ACHN (cell line): ENCODE measurements at regions not wholly inside any gene's neighbourhood (a gene's known extent, or its start where the extent isn't known, plus 50 kb on each side); places are given as distances from the start of the nearest gene placed in this dataset.

Experiments used
- DNase-seq: peaks from one replicate; pipeline ENCODE4 v3.0.0-alpha.2; 2015
- in situ Hi-C: cut with HindIII; loops from 2 replicates; pipeline ENCODE4 v1.10.0; 2017; ENCODE audit warnings: low sequenced_read_pairs, low pct_ligation_motif_present, low pct_unique_long_range_greater_than_20kb

DNA sequence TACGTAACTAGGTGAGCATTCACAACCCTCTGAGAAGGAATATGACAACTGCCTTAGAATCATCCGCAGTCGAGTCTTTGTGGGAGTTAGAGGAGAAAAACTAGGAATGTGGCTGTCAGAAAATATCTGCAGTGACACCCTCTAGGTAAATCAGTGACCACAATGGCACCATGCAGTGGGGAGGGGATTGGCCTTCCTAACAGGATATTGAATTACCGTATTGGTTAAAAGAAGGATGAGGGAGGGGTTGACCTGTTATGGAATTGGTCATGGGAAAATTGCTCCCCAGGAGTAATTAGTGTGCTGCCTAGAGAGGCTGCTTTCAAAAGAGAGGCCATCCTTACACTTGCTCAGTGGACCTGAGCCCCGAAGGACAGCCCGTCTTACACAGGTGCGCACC lies 205.6 kb upstream of the SOX1 start:
- in situ Hi-C loops: no loop called here
- DNase-seq: no peak

DNA sequence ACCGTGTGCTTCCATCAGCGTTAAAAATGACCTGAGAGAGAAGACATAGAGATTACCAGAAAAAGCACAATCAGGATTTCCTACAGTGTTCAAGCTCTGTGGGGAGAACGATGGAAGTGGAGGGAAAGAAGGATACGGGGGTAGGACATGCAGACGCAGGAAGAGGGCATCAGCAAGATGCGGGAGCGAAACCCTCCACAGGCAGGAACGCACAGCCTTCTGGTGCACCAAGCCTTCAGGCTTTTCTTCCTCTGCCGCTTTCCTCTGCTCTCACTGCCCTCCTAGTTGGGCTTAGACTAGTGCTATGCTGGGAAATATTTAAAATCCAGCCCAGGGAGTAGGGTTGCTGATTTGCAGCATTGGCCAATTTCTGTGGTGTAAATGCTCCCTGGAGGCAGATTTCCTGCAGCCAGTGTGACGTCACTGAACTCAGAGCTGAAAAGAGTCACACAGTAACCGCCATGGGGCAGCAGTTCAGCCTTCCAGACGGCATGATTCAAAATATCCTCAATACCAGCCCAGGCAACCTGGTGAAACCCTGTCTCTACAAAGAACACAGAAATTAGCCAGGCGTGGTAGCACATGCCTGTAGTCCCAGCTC lies 205.1 kb upstream of the SOX1 start:
- in situ Hi-C loops: no loop called here
- DNase-seq: no peak

DNA sequence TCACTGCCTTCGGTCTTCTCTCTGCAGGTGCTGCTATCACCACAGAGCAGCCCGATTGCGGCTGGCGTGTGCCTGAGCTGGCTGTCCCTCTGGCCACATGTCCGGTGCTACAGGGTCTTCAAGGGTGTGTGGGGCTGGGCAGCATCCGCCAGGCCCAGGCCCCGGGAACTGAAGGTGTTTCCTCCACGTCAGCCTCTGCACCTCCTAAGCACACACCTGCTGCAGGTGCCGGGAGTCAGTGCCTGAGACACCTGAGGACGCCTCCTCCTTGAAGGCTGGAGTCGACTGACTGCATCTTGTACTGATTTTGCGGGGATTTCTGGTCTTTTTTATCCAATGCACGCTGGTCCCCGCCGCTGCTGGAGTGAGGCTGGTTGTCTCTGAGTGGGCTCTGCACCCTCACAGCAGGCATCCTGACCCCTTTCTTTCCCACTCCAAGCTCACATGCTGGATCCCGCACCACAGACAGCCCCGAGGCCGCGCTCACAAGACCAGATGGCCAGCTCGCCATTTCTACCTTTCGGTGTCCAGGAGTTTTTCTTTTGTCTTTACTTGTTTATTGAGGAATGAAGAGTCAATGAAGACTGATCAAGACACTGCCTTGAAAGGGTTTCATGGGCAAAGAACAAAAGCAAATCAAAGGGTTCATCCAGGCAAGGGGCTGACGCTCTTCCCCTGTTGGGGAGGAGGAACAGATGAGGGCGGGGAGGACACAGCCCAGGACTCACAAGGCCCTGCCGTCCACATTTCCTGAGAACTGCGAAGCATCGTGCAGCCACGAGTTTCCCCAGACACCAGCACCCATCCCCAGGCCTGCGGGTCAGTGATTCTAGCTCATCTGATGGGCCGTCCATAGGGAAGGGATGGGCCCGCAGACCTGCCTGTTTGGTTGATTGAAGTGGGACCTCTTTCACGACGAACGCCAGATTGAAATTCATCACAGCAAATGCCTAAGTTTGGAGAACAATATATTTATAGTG lies 203.8 kb upstream of the SOX1 start:
- DNase-seq: no peak

DNA sequence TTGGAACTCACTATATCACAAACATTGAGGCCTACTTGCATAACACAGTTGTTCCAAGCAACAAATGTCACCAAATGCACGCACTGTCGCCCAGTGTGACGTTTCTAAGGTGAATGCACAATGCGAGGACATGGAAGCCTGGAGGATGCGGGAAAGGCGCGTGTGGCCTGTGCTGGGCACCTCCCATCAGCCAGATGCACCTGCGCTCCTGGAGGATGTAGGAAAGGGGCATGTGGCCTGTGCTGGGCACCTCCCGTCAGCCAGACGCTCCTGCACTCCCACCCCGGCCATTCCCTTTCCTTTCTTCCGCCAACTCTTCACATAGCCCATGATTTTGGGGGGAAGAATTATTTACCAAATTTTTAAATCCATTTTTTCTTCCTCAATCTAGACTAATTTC lies 202.4 kb upstream of the SOX1 start:
- no peak for DNase-seq
- in situ Hi-C loops: no loop called here

More for the DNA sequence above, 203.8 kb upstream of the SOX1 start:
- in situ Hi-C loops: no loop called here

DNA sequence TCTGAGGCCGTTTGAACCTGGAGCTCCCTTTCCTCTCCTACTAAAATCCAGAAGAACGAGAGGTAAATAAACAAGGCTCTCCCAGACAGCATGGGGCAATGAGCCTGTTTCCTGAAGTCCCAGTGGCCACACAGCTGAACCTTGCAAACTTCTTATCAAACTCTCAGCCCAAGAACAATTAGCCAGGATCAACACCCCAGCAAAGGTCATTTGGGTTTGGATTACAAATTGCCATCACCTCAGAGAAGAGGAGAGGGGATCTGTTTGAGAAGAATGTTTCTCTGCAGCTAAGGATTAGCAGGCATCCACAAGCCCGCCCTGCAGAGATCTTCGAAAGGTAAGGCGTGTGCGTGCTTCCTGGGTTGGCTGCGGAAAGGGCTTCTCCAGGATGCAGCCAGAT lies 201.9 kb upstream of the SOX1 start:
- no peak for DNase-seq
- in situ Hi-C loops: no loop called here

DNA sequence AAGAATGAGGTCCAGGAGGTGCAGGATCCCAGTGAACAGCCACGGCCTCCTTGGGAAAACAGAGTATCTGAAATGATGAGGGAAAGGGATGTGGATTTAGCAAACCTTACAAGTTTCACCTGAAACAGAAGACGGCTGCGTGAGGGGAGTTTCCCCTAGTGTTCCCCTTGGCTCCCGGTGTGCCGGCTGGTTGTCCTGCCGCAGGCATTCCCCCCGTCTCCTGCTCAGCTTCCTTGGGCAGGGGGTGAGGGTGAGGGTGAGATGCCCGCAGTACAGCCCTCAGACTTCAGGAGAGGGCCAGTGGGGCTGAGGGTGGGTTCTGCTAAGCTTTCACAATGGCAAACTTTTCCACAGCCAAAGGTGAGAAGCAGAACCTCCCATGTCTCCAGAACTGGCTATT lies 201.1 kb upstream of the SOX1 start:
- in situ Hi-C loops: no loop called here
- DNase-seq: no peak

DNA sequence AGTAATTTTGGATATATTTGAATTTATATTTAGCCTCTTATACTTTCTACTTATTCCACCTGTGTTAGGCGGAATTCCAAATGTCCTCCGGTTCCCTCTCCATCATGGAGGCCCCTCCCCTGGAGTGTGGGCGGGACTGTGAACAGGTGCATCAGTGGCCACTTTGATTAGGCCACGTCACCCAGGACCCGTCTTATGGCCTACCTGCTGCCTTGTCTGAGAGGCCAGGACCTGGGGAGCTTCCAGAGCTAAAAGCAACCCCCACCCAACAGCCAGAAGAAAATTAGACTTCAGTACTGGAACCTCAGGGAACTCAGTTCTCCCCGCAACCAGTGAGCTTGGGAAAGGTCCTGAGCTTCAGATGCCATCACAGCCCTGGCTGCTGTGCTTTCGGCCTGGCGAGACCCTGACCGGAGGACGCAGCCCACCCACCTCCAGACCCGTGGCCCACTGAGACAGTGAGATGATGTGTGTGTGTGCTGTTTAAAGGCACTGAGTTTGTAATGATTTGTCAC lies 200.2 kb upstream of the SOX1 start:
- in situ Hi-C loops: no loop called here
- DNase-seq: no peak

DNA sequence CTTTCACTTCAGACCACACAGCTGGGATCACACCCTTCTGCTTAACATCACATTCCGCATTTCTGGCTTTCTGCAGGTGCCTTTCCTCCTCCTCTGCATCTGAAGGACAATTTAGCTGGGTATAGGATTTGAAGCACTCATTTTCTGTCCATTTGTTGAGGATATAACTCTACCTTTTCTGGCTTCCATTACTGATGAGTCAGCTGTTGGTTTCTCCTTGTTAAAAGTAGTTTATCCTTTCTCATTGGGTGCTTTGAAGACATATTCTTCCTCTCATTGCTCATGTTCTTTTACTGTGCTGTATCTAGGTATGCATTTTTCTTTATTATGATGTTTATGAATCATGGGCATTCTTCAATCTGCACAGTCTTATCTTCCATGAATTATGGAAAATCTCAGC lies 199.3 kb upstream of the SOX1 start:
- DNase-seq: no peak
- in situ Hi-C loops: no loop called here

DNA sequence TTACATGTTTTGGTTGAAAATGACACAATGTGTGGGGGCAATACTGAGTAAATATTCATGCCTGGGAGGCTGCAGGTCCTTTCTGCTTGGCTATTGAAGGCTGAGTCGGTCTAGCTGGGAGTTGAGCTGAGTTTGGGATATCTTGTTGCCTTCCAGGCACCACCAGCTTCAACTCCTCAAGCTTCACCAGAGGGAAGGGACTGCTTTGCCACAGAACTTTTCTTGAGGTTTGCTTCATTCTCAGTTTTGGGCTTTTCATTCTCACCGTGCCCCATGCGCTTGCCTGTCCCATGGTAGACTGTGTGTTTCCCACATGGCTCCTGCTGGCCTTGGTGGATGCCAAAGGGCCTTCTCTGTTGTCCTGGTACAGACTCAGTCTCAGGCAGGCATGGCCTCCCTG lies 198.2 kb upstream of the SOX1 start:
- no peak for DNase-seq
- in situ Hi-C loops: no loop called here

DNA sequence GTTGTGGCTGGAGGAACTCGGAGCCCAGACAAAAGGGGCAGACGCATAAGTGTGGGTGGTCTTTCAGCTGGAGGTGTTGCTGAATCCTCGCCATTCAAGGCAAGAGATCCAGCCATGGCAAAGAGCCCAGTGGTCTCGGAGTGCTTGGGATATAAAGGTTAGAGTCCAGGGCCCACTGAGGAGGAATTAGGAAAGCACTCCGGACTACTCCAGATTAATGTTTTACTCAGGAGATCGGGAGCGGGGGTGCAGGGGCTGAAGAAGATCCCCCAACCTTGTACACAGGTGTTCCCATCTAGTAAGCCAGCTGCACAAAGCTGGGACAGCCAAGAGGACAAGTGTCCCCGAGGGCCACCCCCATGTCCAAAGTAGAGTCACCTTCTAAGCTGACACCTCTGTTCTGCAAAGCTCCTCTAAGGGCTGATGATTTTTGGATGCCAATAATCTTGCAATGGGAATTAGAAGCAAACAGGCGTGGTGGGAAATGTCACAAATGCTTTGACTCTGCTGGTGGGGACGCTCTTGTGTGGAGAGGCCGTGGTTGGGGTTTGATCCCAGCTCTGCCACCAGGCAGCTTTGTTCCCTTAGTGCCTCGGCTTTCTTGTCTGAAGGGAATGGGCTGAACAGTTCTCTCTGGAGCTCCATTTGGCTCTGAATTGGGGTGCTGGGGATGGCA lies 194.3 kb upstream of the SOX1 start:
- DNase-seq: no peak
- in situ Hi-C loops: no loop called here

DNA sequence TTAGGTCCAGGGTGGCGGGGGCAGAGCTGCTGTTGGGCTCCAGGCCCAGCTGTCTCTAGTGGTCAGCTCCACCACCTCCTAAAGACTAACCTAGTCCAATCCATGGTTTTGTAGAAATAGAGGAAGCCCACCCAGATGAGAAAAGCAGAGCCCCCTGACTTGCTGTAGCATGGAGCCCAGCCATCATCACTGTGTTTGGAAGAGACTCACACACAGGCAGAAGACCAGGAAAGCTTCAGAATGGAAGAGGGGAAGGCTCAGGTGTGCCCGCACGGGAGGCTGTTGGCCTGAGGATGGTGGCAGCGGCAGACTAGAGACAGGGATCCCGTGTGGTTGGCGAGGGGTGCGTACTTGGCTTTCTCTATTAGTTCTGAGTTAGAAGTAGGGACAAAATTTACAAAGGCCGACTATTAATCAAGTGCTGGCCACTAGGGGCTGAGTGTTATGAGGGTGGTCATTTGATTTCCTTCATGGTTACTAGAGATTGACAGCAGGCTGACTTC lies 193.2 kb upstream of the SOX1 start:
- in situ Hi-C loops: no loop called here
- no peak for DNase-seq

DNA sequence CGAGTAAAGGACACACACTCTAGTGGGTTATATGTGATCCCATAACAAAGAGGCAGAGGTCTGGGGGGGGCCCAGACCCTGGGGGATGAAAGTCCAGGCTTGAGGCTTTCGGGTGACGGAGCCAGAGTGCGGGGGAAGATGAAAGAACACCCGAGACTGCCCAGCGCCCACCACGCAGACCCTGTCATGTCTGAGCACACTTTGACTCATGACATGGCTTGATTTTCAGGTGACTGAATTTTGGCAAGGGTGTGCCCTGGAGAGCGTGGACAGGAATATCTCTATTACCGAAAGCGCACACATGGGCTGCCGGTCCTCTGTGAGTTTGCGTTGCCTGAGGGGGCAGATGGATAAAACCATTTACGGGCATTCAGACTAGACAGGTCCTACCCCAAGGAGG lies 192.0 kb upstream of the SOX1 start:
- DNase-seq: no peak
- in situ Hi-C loops: no loop called here

DNA sequence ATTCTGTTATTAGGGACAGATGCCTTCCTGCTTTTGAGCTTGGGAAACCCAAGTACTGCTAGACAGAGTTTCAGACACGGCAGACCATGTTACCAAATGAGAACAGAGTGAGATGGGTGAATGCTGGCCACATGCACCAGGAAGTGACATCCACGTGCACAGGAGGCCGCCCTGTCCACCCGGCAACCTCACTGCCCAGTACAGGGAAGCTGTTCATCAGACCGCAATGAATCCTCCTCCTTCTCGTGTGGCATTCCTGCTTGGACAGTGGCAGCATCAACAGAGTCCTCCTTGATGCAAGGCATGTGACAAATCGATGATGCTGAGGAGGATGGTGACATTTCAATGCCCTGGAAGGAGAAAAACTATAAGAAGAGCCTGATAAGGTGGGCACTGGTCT lies 191.0 kb upstream of the SOX1 start:
- DNase-seq: no peak
- in situ Hi-C loops: no loop called here

DNA sequence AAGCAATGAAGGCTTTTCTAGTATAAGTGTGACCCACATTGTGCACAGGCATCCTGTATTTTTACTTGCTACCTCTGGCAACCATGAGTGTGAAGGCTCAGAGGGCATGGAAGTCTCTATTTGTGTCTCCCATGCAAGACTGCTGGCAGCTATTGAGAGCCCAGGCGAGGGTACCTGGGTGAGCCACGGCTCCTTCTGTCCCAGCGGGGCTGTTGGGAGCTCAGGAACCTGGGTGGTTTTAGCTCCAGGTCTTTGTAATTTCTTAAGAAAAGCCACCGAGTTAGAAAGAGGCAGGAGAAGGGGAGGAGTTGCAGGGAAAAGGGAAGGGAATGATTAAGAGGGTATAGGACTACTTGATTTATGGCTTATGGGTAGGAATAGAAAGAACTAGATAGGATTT lies 190.4 kb upstream of the SOX1 start:
- in situ Hi-C loops: no loop called here
- no peak for DNase-seq

DNA sequence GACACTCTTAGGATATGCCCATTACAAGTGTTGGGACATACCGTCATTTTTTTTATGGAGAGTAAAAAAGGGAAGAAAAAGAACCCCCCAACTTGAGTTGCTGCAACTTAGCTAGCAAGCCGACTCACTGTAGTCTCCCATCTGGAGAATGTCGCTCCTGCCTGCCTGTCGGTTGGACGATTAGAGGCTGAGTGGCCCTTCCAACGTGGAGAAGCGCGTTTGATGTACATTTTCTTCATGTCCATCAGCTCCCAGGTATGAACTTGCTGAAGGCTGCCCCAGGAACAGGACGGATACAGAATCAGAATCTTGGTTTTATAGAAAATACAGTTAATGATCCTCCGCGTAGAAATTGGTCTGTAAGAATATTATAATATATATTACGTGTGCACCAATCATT lies 189.0 kb upstream of the SOX1 start:
- in situ Hi-C loops: no loop called here
- DNase-seq: no peak

DNA sequence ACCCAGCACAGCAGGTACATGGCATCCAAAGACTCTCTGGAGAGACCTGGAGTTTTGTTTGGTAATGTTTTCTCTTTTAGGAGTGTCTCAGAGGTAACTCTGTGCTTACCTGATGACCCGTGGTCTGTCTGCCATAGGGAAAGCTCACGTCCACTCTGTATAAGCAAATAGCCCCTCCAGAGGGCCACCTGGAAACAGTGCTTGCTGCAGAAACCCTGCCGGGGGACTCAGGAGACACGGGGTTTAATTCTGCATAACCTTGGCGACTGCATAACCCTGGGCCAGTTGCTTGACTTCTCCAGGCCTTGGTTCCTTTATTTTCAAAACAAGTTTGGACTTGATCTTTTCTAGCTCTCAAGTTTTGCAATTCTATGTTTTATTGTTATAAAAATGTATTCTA lies 187.2 kb upstream of the SOX1 start:
- no peak for DNase-seq
- in situ Hi-C loops: no loop called here

DNA sequence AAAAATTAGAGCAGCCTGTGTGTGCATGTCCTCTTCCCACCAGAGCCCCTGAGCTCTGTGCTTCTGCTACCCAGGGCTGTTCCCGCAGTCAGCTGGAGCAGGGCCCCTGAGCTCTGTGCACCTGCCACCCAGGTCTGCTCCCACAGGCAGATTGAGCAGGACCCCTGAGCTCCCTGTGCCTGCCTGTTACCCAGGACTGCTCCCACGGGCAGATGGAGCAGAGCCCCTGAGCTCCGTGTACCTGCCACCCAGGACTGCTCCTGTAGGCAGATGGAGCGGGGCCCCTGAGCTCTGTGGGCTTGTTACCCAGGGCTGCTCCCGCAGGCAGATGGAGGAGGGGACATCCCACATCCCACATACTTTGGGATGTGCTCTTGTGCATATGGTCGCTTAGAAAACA lies 186.8 kb upstream of the SOX1 start:
- no peak for DNase-seq
- in situ Hi-C loops: no loop called here

DNA sequence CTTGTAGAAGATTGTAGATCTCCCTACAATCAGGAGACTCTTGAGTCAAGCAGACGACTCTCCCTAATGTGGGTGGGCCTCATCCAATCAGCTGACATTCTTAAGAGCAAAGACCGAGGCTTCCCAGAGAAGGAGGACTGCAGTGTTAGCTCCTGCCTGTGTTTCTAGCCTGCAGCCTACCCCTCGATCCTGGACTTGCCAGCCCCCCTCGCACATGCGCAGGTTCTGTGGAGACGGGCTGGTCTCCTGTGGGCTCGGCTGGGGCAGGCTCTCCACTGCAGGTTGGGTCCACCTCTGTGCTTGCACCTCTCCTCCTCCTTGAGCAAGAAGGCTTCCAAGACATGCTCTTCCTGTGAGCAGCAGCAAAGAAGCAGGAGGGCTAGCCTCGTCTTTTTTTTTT lies 185.2 kb upstream of the SOX1 start:
- in situ Hi-C loops: no loop called here
- DNase-seq: no peak

DNA sequence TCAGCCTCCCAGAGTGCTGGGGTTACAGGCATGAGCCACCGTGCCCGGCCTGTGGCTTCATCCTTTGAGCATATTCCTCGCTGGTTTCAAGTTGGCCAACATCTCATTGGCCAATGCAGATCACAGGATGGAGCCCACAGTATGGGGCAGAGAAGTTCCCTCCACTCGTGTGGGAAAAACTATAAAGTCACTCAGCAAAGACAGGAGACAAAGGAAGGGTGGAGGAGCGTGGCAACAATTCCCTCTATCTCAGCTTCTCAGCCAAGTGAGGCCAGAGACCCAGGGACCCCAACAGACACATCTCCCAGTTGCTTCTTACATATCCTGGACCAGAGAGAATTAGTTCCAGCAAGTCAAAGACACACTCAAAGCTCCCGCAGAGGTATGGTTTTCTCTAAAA lies 184.6 kb upstream of the SOX1 start:
- no peak for DNase-seq
- in situ Hi-C loops: no loop called here
